ENCODE measurements at regions not wholly inside any gene's neighbourhood (a gene's known extent, or its start where the extent isn't known, plus 50 kb on each side); places are given as distances from the start of the nearest gene placed in this dataset.

- H3K4me3 ChIP-seq: no peak overlapping the region
- Mint-ChIP-seq H3K27ac (no peak overlapping the region), H3K4me3 (no peak overlapping the region), H3K36me3 (ENCODE audit: low read depth) (no peaks in the 10 kb centered on the region; the same call in 2 of the 3 replicates), H3K9me3 (no peaks in the 10 kb centered on the region; the same call in 2 of the 3 replicates), H3K27me3 (ENCODE audit: insufficient read depth, low read depth, poor library complexity) (peaks cover 3% of the 10 kb centered on the region), H3K4me1 (peaks cover 38% of the 10 kb centered on the region)
- no peak overlapping the region for H2AFZ ChIP-seq
- H4K20me1 ChIP-seq (replicated peaks; ENCODE audit: insufficient read depth): no peaks in the 10 kb centered on the region
- TF ChIP-seq CTCF (conservative IDR thresholded peaks at IDR 0.05; ENCODE audit: low read depth in 2 of 2): no peak
- no peak for TF ChIP-seq CREB1 (CRISPR knock-in tag; IDR thresholded peaks at IDR 0.05; ENCODE audit: low read depth)
- TF ChIP-seq EZH2phosphoT487 (IDR thresholded peaks at IDR 0.05; ENCODE audit: unreplicated experiment): no peak
- no peak for TF ChIP-seq NANOG (IDR thresholded peaks at IDR 0.05; ENCODE audit: borderline replicate concordance)
- TF ChIP-seq STAT1 (IDR thresholded peaks at IDR 0.05; ENCODE audit: unreplicated experiment): no peak
- TF ChIP-seq ZNF114 (CRISPR knock-in tag; IDR thresholded peaks at IDR 0.05): no peak
- TF ChIP-seq ETS1 (IDR thresholded peaks at IDR 0.05): no peak
- no peak for TF ChIP-seq JUNB (IDR thresholded peaks at IDR 0.05; ENCODE audit: unreplicated experiment)
- TF ChIP-seq REST (IDR thresholded peaks at IDR 0.05; ENCODE audit: unreplicated experiment): no peak
- no peak for ATAC-seq
- H3K4me1 ChIP-seq (ENCODE audit: insufficient read depth): peaks cover 11% of the 10 kb centered on the region
- no peak overlapping the region for H3K27ac ChIP-seq (ENCODE audit: low read depth)
- H3K36me3 ChIP-seq (ENCODE audit: insufficient read depth): no peaks in the 10 kb centered on the region
- no peak for DNase-seq (ENCODE audit: low spot score)
- no peaks in the 10 kb centered on the region for H3F3A ChIP-seq (replicated peaks; ENCODE audit: low read depth)
- no peaks in the 10 kb centered on the region for H3K79me2 ChIP-seq (replicated peaks; ENCODE audit: insufficient read depth)
- no peak overlapping the region for H3K4me2 ChIP-seq
- no peaks in the 10 kb centered on the region for H3K27me3 ChIP-seq (ENCODE audit: insufficient read depth)
- H3K9me2 ChIP-seq (ENCODE audit: insufficient read depth): peaks cover 8% of the 10 kb centered on the region
These were observed 431.2 kb downstream of the HAPSTR1 start for GRCh38 chr16:9522614-9523013.

- H3K9me3 Mint-ChIP-seq: no peaks in the 10 kb centered on the region; the same call in 2 of the 3 replicates
- Histone ChIP-seq H3F3A (replicated peaks; ENCODE audit: low read depth) (no peaks in the 10 kb centered on the region), H3K36me3 (ENCODE audit: insufficient read depth) (no peaks in the 10 kb centered on the region), H3K9me2 (ENCODE audit: insufficient read depth) (peaks cover 8% of the 10 kb centered on the region), H3K4me2 (no peak overlapping the region), H3K79me2 (replicated peaks; ENCODE audit: insufficient read depth) (no peaks in the 10 kb centered on the region), H3K27me3 (ENCODE audit: insufficient read depth) (no peaks in the 10 kb centered on the region), H3K27ac (ENCODE audit: low read depth) (no peak overlapping the region), H2AFZ (no peak overlapping the region), H4K20me1 (replicated peaks; ENCODE audit: insufficient read depth) (no peaks in the 10 kb centered on the region), H3K4me1 (ENCODE audit: insufficient read depth) (peaks cover 18% of the 10 kb centered on the region), H3K4me3 (no peak overlapping the region)
- TF ChIP-seq JUNB (IDR thresholded peaks at IDR 0.05; ENCODE audit: unreplicated experiment) (no peak), POLR2AphosphoS5 (IDR thresholded peaks at IDR 0.05; ENCODE audit: low read depth) (no peak)
- H3K4me3 Mint-ChIP-seq: no peak overlapping the region
- ATAC-seq (no peak), DNase-seq (ENCODE audit: low spot score) (no peak)
- H3K36me3 Mint-ChIP-seq (ENCODE audit: low read depth): no peaks in the 10 kb centered on the region; the same call in 2 of the 3 replicates
- H3K4me1 Mint-ChIP-seq: peaks cover 47% of the 10 kb centered on the region
- H3K27ac Mint-ChIP-seq: no peak overlapping the region
- H3K27me3 Mint-ChIP-seq (ENCODE audit: insufficient read depth, low read depth, poor library complexity): peaks cover 3% of the 10 kb centered on the region
These were observed 432.6 kb downstream of the HAPSTR1 start for GRCh38 chr16:9523994-9524393.
